ENCODE measurements at regions not wholly inside any gene's neighbourhood (a gene's known extent, or its start where the extent isn't known, plus 50 kb on each side); places are given as distances from the start of the nearest gene placed in this dataset.

GRCh38 chr1:81458186-81458585 is 342.5 kb upstream of the ADGRL2 start:
- Mint-ChIP-seq H3K9me3 (peaks cover 0 to 10% (median 2%) of the 10 kb centered on the region in 7 donors), H3K27ac (no peak overlapping the region), H3K4me1 (peaks cover 14% of the 10 kb centered on the region), H3K27me3 (ENCODE audit: low read depth in 3 of 3) (peaks cover 0 to 4% (median 0%) of the 10 kb centered on the region in 3 donors), H3K36me3 (no peaks in the 10 kb centered on the region), H3K4me3 (no peak overlapping the region)
- 100% methylated on average over 4 of the region's 4 CpGs for WGBS (ENCODE audit: insufficient coverage)
- no peak for TF ChIP-seq CTCF (IDR thresholded peaks at IDR 0.05)
- no peak overlapping the region for H3K27ac ChIP-seq (ENCODE audit: low read depth in 1 of 2, low read length in 2 of 2)
- no peaks in the 10 kb centered on the region for H3K4me1 ChIP-seq (ENCODE audit: control insufficient read depth in 1 of 2, insufficient read depth in 2 of 2, low read length in 2 of 2)
- no peaks in the 10 kb centered on the region for H3K27me3 ChIP-seq (ENCODE audit: control insufficient read depth in 2 of 2, insufficient read depth in 2 of 2, low read length in 2 of 2)
- no peak overlapping the region for H3K4me3 ChIP-seq (replicated peaks in 1 of 3; ENCODE audit: low read depth in 2 of 3, low read length in 3 of 3)
- H3K36me3 ChIP-seq (replicated peaks in 1 of 2; ENCODE audit: control insufficient read depth in 1 of 2, insufficient read depth in 2 of 2, low read length in 2 of 2) = no peaks in the 10 kb centered on the region
- no peak for DNase-seq
- H3K4me2 ChIP-seq (replicated peaks; ENCODE audit: extremely low read depth, low read length, poor library complexity, severe bottlenecking) = no peak overlapping the region
- no peak overlapping the region for H2AFZ ChIP-seq (ENCODE audit: insufficient read depth, low read depth, low read length, poor library complexity, severe bottlenecking)
- H4K20me1 ChIP-seq (ENCODE audit: insufficient read depth, low read length) = no peaks in the 10 kb centered on the region
- no peaks in the 10 kb centered on the region for H3K79me2 ChIP-seq (ENCODE audit: insufficient read depth, low read length)
- no peak overlapping the region for H3K9ac ChIP-seq (ENCODE audit: insufficient read depth, low read length, poor library complexity, severe bottlenecking)
- peaks cover 0 to 4% of the 10 kb centered on the region in 2 donors for H3K9me3 ChIP-seq (replicated peaks in 1 of 2; ENCODE audit: control insufficient read depth in 1 of 2, insufficient read depth in 1 of 2, low read length in 2 of 2)
- intact Hi-C loops (cut with micrococcal nuclease) = no loop called here

- no peaks in the 10 kb centered on the region for H3K79me2 ChIP-seq (ENCODE audit: insufficient read depth, low read length)
- no peak overlapping the region for H3K27ac ChIP-seq (ENCODE audit: low read depth in 1 of 2, low read length in 2 of 2)
- H3K4me3 ChIP-seq (replicated peaks in 1 of 3; ENCODE audit: low read depth in 2 of 3, low read length in 3 of 3) = no peak overlapping the region
- H3K4me2 ChIP-seq (replicated peaks; ENCODE audit: extremely low read depth, low read length, poor library complexity, severe bottlenecking) = no peak overlapping the region
- peaks cover 0 to 4% of the 10 kb centered on the region in 2 donors for H3K9me3 ChIP-seq (replicated peaks in 1 of 2; ENCODE audit: control insufficient read depth in 1 of 2, insufficient read depth in 1 of 2, low read length in 2 of 2)
- no peak overlapping the region for H2AFZ ChIP-seq (ENCODE audit: insufficient read depth, low read depth, low read length, poor library complexity, severe bottlenecking)
- intact Hi-C loops (cut with micrococcal nuclease) = no loop called here
- Mint-ChIP-seq H3K36me3 (no peaks in the 10 kb centered on the region), H3K4me1 (peaks cover 14% of the 10 kb centered on the region), H3K27ac (no peak overlapping the region), H3K27me3 (ENCODE audit: low read depth in 3 of 3) (peaks cover 0 to 4% (median 0%) of the 10 kb centered on the region in 3 donors), H3K4me3 (no peak overlapping the region), H3K9me3 (peaks cover 0 to 4% (median 0%) of the 10 kb centered on the region in 7 donors)
- no peak overlapping the region for H3K9ac ChIP-seq (ENCODE audit: insufficient read depth, low read length, poor library complexity, severe bottlenecking)
- H4K20me1 ChIP-seq (ENCODE audit: insufficient read depth, low read length) = no peaks in the 10 kb centered on the region
- no peak for DNase-seq
- no peaks in the 10 kb centered on the region for H3K4me1 ChIP-seq (ENCODE audit: control insufficient read depth in 1 of 2, insufficient read depth in 2 of 2, low read length in 2 of 2)
- 86% methylated on average over 1 of the region's 4 CpGs for WGBS (ENCODE audit: insufficient coverage)
- no peaks in the 10 kb centered on the region for H3K36me3 ChIP-seq (replicated peaks in 1 of 2; ENCODE audit: control insufficient read depth in 1 of 2, insufficient read depth in 2 of 2, low read length in 2 of 2)
- TF ChIP-seq CTCF (IDR thresholded peaks at IDR 0.05) = no peak
- H3K27me3 ChIP-seq (ENCODE audit: control insufficient read depth in 2 of 2, insufficient read depth in 2 of 2, low read length in 2 of 2) = no peaks in the 10 kb centered on the region
These were observed 345.3 kb upstream of the ADGRL2 start for GRCh38 chr1:81455481-81455880.
